GM19240 (cell line): ENCODE measurements at regions not wholly inside any gene's neighbourhood (a gene's known extent, or its start where the extent isn't known, plus 50 kb on each side); places are given as distances from the start of the nearest gene placed in this dataset.
"Not testable (repeated sequence)": the region's sequence is repeated elsewhere in the genome, so short reads cannot be mapped to it uniquely, and the experiment has no call there.

Source experiments
- DNase-seq: peaks from one replicate; pipeline ENCODE4 v3.0.0; 2011; ENCODE audit warnings: low spot score; ENCODE audit not compliant: insufficient read length

DNA sequence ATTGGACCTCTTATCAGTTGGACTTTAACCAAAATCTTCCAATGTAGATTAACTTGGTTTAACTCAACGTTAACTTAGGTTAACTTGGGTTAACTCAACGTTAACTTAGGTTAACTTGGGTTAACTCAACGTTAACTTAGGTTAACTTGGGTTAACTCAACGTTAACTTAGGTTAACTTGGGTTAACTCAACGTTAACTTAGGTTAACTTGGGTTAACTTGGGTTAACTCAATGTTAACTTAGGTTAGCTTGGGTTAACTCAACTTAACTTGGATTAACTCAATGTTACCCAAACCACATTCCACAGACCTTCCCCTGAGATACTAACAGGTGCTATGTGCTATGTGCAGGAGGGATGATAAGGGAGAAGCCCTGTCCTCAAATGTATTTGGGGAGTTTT is 306.9 kb upstream of the IL12A start:
- DNase-seq = not testable (repeated sequence)

DNA sequence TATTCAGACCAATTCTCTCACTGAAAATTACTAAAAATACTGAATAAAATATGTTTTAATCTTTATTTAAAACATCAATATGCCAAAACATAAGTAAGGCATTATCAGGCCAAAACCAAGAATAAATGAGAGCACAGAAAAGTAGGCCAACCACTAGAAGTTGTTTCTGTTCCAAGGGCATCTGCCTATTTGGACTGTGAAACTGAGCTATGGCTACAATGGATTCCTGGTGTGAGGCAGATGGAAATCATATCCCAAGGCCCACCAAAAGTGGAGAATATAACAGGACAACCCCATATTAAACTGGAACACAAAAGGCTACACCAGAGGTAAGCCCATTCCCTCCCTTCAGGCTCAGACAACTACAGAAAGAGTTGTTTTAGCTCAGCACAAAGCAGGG is 302.8 kb upstream of the IL12A start:
- no peak for DNase-seq

DNA sequence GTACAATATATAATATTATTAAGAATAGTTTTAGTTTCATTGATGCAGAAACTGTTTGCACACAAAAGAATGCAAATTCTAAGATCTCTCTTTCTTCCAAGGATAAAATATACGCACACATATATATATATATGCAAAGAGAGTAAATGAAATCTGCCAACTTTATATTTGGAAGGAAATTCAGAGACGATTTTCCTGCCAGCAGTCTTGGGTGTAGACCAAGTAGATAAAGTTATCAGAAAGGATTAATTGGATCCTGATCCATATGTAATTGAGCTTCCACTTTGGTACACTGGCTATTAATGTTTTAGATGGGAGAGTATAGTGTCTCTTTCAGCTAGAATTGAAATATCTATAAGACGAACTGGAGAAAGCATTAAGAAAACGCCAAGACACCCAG is 295.4 kb upstream of the IL12A start:
- no peak for DNase-seq

DNA sequence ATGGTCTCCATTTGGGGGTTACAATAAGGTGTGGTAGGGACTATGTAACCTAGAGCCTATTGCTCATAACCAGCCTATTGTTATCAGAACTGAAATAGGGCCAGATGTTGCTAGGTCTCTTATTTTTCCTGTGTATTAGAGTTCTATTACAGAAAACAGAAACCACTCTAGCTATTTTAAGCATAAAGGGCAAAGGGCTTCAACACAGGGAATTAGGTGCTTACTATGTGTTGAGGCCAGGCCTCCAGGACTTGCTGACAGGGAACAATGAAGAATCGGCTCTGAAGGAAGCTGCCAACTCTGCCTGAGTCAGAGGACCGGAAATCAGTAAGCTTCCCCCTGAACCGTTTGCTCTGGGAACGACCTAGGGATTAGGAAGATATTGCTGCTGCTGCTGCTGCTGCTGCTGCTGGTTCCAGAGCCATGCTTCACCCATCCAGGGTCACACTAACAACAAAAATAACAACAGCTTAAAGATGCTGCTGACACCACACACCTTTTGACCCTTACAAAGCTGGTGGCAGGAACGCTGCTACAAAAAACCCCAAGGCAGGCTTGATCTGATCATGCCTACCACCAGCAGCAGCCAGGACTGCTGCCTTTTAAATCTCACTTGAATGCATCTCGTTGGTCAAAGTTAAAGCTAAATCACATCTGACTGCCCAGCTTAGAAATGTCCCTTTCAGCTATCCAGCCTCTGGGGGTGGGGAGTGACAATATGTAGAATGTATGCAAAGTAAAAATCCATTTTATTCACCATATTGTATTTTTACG is 276.9 kb upstream of the IL12A start:
- no peak for DNase-seq

DNA sequence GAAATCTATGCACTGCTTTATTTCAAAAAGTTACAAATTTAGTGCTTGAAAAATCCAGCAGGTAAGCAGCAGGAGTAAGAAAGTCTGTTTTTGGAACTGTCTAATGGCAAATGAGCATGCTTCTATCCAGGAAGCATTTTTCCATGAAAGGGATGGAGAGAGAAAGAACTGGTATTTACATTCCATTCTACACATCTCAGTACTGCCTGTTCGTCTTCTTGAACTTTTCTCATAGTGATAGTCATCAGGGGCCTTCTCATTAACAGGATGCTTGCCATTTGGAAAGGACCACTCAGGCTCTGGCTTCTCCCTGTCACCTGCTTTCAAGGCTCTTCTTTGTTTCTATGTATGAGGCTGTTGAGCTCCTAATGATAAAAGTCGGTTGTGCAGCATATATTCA is 267.3 kb upstream of the IL12A start:
- no peak for DNase-seq

DNA sequence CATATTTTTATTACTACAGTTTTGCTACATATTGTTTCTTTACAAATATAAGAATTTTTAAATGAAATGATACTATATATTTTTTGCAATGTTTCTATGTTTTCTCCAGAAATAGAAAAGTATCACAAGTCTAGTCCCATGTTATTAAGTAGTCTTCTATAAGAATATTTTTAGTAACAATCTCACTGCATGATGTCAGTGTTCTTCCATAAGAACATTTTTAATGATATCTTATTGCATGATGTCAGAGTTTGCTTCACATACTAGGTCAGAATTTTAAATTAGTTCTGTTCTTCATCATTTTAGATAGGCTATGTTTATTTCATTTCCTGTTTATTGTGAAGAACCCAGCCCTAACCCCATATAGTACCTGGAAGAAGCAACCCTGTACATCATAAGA is 265.3 kb upstream of the IL12A start:
- DNase-seq = no peak

DNA sequence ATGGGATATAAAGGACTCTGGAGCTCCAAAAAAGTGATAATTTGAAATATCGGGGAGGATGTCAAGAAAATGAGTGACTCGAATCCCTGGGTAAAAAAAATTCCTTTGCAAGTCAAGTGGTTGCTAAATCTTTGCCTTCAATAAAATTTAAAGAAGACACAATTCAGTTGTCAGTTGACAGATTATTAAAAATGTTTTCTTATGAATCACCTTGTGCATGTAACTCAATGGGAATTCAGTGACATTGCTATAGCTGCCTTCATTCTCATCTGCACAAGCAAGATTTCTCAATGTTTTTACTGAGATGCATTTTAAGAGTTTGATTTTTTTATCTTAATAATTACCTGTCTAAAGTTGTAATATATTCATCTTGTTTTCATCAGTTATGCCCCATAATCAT is 264.0 kb upstream of the IL12A start:
- DNase-seq = no peak

DNA sequence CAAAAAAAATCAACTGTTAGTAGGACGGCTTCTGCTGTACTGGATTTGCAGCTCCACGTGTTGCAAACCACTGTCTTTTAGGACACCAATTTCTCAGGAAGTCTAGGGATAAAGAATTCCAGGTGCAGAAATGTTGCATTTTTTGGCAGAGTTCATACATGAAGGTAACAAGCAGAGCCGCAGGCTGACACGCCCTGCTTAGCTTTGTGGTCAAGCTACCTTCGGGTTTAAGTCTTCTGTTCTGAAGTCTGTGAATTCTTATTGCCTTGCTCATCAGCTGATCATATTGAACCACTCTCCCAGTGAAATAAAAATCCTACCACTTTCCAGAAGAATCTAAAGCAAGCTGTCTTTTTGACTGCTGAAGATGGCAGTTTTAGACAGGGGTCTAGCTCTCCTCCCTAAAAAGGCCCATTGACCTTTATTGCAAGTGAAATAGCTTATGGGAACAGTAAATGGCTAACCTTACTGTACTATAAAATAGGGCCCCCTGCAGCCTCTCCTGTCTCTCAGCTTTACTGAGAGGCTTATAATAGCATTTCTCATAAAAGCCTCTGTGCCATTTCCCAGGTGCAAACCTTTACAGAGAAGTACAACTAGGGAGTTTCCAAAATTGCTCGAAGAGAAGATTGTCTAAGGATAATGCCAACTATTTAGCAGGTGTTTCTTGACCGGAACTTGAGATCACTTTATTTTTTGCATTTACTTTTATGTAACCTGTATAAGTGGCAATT is 262.2 kb upstream of the IL12A start:
- DNase-seq = no peak

DNA sequence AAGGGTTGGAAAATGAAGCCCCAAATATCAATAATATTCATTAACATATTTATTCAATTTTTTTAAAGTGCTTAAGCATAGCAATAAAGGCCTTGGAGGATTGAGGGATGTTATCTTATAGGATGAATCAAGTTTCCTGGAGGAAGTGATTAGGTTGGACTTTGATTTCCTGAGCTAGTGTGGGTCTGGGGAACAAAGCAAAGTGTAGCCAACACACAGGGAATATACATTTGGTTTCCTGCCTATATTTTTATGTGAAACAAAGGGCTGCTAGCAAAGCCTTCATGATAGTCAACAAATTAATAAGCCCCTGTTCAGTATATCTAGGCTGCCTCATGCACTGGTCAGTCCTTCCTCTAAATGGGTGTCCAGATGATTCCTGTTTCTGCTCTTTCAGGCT is 261.1 kb upstream of the IL12A start:
- DNase-seq = no peak

DNA sequence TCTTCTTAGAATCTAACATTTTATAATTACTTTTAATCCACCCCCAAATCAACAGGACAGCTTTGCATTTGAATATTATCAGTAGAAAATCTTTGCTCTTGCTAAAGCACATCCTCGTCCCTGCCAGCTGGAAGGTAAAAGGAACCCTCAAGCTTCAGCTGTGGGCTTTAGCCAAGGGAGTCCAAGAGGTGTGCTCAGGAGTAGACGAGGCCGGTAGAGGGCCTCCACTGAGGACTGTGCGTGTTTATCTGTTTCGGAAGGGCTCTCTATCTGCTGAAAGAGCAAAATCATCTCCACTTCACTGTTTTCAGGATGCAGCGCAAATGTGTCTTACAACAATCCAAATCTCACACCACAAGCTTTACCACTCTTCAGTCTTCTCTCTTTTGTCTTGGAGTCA is 257.4 kb upstream of the IL12A start:
- DNase-seq = no peak

DNA sequence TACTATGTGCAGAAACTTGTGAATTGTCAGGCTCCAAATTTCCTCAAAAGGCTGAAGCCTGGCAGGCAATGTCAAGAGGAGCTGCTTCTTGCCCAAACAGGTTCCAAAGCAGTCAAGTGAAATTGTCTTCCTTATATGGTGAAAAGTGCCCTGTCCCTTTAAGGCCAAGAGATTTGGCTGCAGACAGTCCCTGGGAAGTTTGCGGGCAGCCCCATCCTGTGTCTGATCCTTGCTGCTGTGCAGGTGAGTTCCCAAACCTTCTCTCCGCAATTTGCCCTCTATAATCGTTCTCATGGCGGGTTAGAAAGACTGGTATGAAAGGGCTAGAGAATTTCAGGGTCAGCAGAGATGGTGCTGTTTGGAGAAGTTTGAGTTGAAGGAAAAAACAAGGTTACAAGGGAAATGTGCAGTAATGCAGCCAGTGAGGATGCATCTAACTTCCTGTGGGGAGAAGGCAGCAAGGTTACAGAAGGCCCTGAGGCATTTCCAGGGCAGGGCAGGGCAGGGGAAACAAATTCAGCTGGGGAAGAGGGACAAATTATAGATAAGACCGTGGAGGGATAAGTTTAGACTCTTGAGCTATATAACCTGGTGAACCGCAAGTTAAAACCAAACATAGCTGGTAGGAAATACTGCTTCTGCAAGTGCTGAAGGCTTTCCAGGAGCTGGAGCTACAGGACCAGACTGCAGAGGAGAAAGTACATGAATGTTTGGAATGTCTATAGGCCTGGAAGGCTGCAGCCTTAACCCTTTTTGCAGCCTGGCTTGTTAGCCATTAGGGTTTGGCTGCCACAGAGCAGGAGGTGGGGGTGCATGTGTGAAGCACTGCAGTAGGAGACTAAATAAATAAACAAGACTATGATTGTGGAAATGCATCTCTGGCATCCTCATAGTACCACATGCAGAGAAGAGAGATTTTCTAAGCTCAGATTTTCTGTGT is 256.2 kb upstream of the IL12A start:
- DNase-seq = no peak

DNA sequence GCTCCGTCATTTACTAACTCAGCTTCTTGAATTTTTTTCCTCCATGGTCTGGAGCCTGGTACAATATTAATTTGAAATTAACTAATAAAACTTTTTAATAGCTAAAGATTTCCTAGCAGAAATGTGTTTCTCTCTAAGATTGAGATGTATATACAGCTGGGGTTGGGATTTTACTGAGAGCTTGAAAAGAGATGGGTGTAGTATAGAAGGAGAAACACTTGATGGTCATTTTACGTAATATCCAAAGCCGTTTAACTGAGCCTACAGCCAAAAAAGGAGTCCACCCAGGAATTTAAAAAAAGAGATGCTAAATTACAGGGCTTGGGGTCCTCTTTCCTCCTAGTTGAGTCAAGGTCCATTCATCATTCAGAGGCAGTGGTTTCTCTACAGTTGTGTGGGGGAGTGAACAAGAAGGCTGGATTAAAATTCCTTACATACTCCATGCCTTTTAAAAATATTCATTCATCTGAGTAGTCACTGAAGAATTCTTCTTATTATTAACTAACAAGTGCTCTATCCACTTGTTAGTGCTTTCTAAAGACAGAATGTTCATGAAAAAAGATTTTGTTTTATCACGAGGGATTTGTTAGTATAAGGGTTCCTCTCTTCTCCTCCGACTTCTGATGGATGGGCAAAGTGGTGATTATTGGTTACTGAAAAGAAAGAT is 255.3 kb upstream of the IL12A start:
- DNase-seq = no peak

DNA sequence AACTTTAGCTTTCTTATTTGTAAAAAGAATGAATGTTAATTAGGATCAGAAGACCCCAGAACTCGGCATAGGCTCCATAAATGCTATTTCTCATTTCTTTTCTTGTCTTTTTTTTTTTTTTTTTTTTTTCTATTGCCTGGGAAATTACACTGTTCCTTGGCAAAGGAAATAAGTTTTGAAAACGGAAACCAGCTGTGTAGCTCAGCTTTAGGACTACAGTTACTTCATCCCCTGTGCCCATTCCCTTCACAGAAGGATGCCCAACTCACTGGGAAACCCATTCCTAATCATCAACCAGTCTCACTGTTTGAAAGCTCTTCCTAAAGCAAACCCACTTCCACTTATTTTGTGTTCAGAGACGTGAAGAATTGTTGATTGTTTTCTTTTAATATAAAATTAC is 254.0 kb upstream of the IL12A start:
- DNase-seq = no peak

DNA sequence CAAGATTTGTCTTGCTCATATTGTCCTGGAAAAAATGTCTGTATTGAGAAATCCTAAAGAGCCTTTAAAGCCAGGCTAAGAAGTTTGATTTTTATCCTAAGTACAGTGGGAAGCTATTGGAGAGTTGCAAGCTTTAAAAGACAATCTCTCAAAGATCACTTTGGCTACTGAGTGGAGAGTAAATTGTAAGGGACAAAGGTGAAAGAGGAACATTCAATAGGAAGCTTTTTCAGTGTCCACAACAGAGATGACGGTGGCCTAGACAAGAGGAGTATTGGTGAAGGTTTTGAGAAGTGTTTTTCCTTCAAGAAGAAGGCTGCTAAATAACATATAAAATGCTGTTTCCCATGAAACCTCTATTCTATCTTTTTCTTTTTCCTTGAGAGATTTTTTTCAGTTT is 249.5 kb upstream of the IL12A start:
- DNase-seq = no peak

DNA sequence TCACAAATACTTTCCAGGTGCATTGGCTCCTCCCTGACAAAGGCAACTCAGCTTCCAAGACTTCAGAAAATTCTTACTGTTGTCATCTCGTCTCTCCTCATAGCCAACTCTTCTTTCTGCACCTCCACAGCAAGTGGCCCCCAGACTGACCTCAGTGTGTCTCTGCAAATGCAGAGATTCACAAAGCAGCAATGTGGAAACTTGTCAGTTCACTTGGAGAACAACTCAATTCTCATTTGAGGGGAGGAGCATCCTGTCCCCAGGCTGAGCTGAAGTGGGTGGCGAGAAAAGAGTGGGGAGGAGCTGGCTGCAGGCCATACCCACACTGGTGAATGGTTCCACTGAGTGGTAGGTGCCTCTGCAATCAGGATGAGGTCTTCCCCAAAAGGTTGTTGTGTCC is 248.7 kb upstream of the IL12A start:
- no peak for DNase-seq

DNA sequence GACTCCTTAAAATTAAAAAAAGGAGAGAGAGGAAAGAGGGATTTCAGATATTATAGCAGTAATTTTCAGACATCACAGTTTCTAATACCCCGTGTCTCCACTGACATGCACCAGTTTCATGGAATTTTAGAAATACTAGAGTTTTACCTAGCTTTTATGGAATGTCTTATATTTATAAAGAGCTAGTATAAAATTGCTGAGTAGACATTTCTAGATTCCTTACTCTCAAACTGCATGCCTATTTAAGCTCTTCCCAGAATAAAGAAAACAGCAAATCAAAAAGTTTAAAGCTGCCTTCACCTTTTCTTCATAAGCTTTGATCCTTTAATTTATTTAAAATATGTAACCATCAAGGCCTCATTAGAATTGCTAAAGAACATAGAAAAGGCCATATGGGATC is 247.4 kb upstream of the IL12A start:
- no peak for DNase-seq

DNA sequence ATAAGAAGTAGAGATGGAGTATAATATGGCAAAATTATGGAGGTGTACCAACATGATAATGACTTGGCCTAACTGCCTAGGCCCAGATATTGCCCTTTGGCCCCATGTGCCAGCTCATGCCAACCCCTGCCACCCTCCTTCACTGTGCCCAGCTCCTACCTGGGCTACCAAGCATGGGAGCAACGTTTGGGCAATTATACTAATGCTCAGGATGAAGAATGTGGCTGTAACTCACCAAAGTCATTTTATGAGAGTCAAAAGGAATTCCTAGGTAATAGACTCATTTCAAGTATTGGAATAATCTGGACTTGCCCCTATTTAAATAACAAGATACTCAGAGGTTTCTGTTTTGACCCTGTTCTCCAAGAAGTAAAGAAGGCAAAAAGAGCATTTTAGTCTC is 240.2 kb upstream of the IL12A start:
- no peak for DNase-seq

DNA sequence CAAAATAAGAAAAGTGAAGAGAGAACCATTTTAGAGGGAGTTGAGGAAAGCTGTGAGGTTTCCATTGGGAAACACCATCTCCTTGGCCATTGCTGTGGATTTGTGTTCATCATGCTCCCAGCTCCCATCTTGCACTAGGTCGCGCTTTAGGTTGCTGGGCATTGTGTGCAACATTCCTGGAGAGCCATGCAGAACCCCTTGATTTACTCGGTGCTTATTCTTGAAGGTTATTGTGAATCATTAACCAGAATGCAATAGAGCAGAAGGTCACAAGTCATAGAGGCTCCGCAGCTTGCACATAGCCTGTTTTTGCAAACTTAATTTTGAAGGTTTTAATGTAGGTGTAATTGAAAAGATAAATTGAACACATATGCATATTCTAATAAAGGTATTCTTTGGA is 239.2 kb upstream of the IL12A start:
- DNase-seq = no peak

DNA sequence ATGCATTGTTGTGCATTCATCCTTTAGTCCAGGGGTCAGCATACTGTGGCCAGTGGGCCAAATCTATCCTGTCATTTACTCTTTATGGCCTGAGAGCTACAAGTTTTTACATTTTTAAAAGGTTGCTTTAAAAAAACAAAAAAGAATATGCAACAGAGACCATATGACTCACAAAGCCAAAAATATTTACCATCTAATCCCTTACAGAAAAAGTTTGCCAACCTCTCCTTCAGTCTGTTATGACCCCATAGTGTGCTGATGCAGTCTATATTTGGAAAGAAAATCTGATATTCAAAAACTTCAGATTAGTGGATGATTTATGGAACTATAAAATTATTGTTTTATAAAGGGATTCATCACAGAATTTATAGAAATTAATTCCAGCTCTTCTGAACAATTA is 237.5 kb upstream of the IL12A start:
- DNase-seq = no peak

DNA sequence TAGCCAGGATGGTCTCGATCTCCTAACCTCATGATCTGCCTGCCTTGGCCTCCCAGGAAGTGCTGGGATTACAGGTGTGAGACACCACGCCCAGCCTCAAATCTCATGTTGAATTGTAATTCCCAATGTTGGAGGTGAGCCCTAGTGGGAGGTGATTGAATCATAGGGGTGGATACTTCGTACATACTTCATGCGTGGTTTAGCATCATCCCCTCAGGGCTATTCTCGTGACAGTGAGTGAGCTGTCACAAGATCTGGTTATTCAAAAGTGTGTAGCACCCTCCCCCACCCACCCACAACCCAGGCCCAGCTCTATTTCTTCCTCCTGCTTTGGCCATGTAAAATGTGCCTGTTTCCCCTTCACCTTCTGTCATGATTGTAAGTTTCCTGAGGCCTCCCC is 236.9 kb upstream of the IL12A start:
- DNase-seq = no peak
